Esophagus squamous epithelium (tissue), 4 donors: ENCODE measurements at regions not wholly inside any gene's neighbourhood (a gene's known extent, or its start where the extent isn't known, plus 50 kb on each side); places are given as distances from the start of the nearest gene placed in this dataset.

Source experiments
- CTCF ChIP-seq, 6 experiments: fragments of 450-650 bp in 4 of 6; fragments of 200-600 bp in 2 of 6; sonication (generic) in 2 of 6; IDR thresholded peaks; one replicate each; pipeline ENCODE4 v1.5.1; 2016 to 2019; ENCODE audit warnings: antibody characterized with exemption in 6 of 6, mild to moderate bottlenecking in 4 of 6, moderate library complexity in 4 of 6
- POLR2A ChIP-seq, 4 donors: fragments of 450-650 bp; IDR thresholded peaks; one replicate each; pipeline ENCODE4 v1.6.1; 2017; ENCODE audit warnings: antibody characterized with exemption in 4 of 4, mild to moderate bottlenecking in 4 of 4, moderate library complexity in 3 of 4

GRCh38 chr12:118694128-118694775 is 287.1 kb upstream of the SRRM4 start:
- TF ChIP-seq CTCF (IDR thresholded peaks at IDR 0.05) (no peak), POLR2A (IDR thresholded peaks at IDR 0.05) (no peak)
